Upper lobe of left lung (tissue), 4 donors: ENCODE measurements at regions not wholly inside any gene's neighbourhood (a gene's known extent, or its start where the extent isn't known, plus 50 kb on each side); places are given as distances from the start of the nearest gene placed in this dataset.

Experiments used
- CTCF ChIP-seq, 6 experiments: fragments of 450-650 bp in 4 of 6; fragments of 200-600 bp in 2 of 6; sonication (generic) in 2 of 6; IDR thresholded peaks; one replicate each; pipeline ENCODE4 v1.5.1; 2016 to 2019; ENCODE audit warnings: antibody characterized with exemption in 6 of 6
- POLR2A ChIP-seq, 4 donors: fragments of 450-650 bp; IDR thresholded peaks; one replicate each; pipeline ENCODE4 v1.5.1; 2016 to 2017; ENCODE audit warnings: antibody characterized with exemption in 4 of 4, mild to moderate bottlenecking in 2 of 4

GRCh38 chr20:24785141-24786110 lies 163.6 kb upstream of the CST7 start:
- TF ChIP-seq CTCF (IDR thresholded peaks at IDR 0.05) (no peak), POLR2A (IDR thresholded peaks at IDR 0.05) (no peak)
